NCI-H2227 treated with DMSO at 0.1 percent for 48 hours (cell line): ENCODE measurements at regions not wholly inside any gene's neighbourhood (a gene's known extent, or its start where the extent isn't known, plus 50 kb on each side); places are given as distances from the start of the nearest gene placed in this dataset.

Experiments used
- DNase-seq: peaks from one replicate; lab custom pipeline; 2025; lab: John Stamatoyannopoulos, UW

GRCh38 chr2:224325941-224326340 is 76.0 kb downstream of the FAM124B start:
- no peak for DNase-seq

GRCh38 chr2:224324604-224325003 is 77.3 kb downstream of the FAM124B start:
- DNase-seq: no peak

GRCh38 chr2:224320660-224321059 is 81.2 kb downstream of the FAM124B start:
- no peak for DNase-seq

- DNase-seq: no peak
Observed at GRCh38 chr2:224319750-224320149, 82.2 kb downstream of the FAM124B start.

- no peak for DNase-seq
Observed at GRCh38 chr2:224312741-224313140, 89.2 kb downstream of the FAM124B start.

GRCh38 chr2:224310943-224311625 is 90.8 kb downstream of the FAM124B start:
- no peak for DNase-seq

GRCh38 chr2:224309176-224309575 is 92.7 kb downstream of the FAM124B start:
- DNase-seq: no peak

- DNase-seq: no peak
Observed at GRCh38 chr2:224308272-224308911, 93.5 kb downstream of the FAM124B start.

- DNase-seq: no peak
Observed at GRCh38 chr2:224302952-224303351, 99.0 kb downstream of the FAM124B start.

- no peak for DNase-seq
Observed at GRCh38 chr2:224293976-224294375, 107.9 kb downstream of the FAM124B start.

- DNase-seq: no peak
Observed at GRCh38 chr2:224287531-224287930, 114.4 kb downstream of the FAM124B start.

GRCh38 chr2:224286923-224287322 is 115.0 kb downstream of the FAM124B start:
- DNase-seq: no peak

- peak; percentile 33 for DNase-seq
Observed at GRCh38 chr2:224284134-224284946, 117.6 kb downstream of the FAM124B start.

GRCh38 chr2:224283466-224283965 is 118.4 kb downstream of the FAM124B start:
- no peak for DNase-seq

- DNase-seq: no peak
Observed at GRCh38 chr2:224281374-224281773, 120.5 kb downstream of the FAM124B start.

- DNase-seq: no peak
Observed at GRCh38 chr2:224278531-224278930, 123.4 kb downstream of the FAM124B start.

- DNase-seq: no peak
Observed at GRCh38 chr2:224276251-224276650, 125.7 kb downstream of the FAM124B start.

GRCh38 chr2:224272237-224272910 is 129.5 kb downstream of the FAM124B start:
- DNase-seq: no peak

- no peak for DNase-seq
Observed at GRCh38 chr2:224271617-224272236, 130.2 kb downstream of the FAM124B start.

- no peak for DNase-seq
Observed at GRCh38 chr2:224268441-224268840, 133.5 kb downstream of the FAM124B start.

- no peak for DNase-seq
Observed at GRCh38 chr2:224264259-224264658, 137.6 kb downstream of the FAM124B start.

GRCh38 chr2:224263571-224264043 is 138.3 kb downstream of the FAM124B start:
- no peak for DNase-seq
